ENCODE measurements at regions not wholly inside any gene's neighbourhood (a gene's known extent, or its start where the extent isn't known, plus 50 kb on each side); places are given as distances from the start of the nearest gene placed in this dataset.

DNA sequence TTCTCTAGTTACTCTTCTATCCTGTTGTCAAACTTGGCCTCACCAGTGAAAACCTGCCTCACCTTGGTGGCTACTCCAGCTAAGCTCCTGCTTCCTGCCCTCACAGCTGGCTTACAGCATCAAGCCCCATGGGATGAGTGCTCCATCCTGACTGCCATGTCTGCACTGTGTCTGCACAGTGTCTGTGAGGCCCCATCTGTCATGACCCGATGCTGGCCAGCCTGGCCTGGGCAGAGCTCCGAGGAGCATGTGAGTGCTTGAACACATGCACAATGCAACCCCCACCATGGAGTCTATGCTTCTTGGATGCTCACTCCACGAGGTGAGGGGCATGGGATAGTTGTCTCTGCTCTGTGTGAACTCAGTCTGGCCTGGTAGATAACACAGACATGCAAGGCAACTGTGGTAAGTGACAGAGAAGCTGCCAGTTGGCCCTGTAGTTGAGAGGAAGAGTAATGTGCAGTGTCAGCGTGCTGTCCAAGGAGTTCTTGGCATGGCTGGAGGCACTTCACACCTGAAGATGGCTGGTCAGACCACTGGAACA, 207.1 kb upstream of the ZNF32 start:
- no peaks in the 10 kb centered on the region for H3K36me3 ChIP-seq (ENCODE audit: control insufficient read depth, insufficient read depth, low read length)

DNA sequence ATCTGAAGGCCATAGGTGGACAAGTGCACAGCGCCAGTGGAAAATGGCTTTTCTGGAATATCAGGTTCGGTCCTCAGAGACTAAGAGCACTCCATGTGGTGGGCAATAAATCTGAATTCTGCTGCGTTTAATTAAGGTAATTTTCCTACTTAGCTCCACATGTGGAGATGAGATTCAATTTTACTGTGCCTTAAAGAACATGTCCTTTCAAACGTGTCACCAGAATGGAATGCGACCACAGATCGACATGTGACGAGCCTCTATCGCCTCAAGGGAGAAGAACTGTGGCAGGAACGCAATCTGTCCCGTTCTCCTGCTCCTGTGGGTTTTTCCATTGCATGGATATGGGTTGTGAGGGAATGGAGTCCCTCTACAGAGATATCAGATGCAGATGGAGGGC, 205.3 kb upstream of the ZNF32 start:
- no peaks in the 10 kb centered on the region for H3K9me3 ChIP-seq (ENCODE audit: control insufficient read depth, insufficient read depth, low read length)
- no peaks in the 10 kb centered on the region for H3K27me3 ChIP-seq (ENCODE audit: control insufficient read depth, insufficient read depth, low read length)
- no peaks in the 10 kb centered on the region for H3K36me3 ChIP-seq (ENCODE audit: control insufficient read depth, insufficient read depth, low read length)
- no peak overlapping the region for H3K9ac ChIP-seq (ENCODE audit: low read depth, low read length)
- H3K4me1 ChIP-seq (ENCODE audit: control insufficient read depth, insufficient read depth, low read length), result no peaks in the 10 kb centered on the region
- H3K4me3 ChIP-seq (ENCODE audit: low read depth, low read length), result no peak overlapping the region

More for the DNA sequence above, 207.1 kb upstream of the ZNF32 start:
- H3K27me3 ChIP-seq (ENCODE audit: control insufficient read depth, insufficient read depth, low read length), result no peaks in the 10 kb centered on the region
- H3K4me1 ChIP-seq (ENCODE audit: control insufficient read depth, insufficient read depth, low read length), result no peaks in the 10 kb centered on the region
- no peak overlapping the region for H3K9ac ChIP-seq (ENCODE audit: low read depth, low read length)
- no peaks in the 10 kb centered on the region for H3K9me3 ChIP-seq (ENCODE audit: control insufficient read depth, insufficient read depth, low read length)
- no peak overlapping the region for H3K4me3 ChIP-seq (ENCODE audit: low read depth, low read length)

DNA sequence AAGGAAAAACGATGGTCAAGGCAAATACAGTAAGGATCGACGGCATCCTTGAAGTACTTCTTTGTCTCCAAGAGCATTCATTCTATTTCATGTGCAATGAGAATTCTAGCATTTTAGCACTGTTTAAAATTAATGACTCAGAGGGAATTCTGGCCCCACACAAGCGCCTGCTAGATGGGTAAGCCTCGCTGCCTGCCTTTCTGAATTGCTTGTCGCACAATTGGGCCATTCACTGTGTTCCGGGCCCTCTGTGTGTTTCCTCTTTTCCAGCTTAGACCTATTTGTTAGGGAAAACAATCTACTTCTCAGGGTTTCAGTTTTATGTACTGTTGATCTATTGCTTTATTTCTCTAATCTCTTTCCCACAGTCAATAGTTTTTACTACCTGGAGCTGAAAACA, 204.7 kb upstream of the ZNF32 start:
- Histone ChIP-seq H3K9me3 (ENCODE audit: control insufficient read depth, insufficient read depth, low read length) (no peaks in the 10 kb centered on the region), H3K4me1 (ENCODE audit: control insufficient read depth, insufficient read depth, low read length) (no peaks in the 10 kb centered on the region), H3K36me3 (ENCODE audit: control insufficient read depth, insufficient read depth, low read length) (no peaks in the 10 kb centered on the region), H3K27me3 (ENCODE audit: control insufficient read depth, insufficient read depth, low read length) (no peaks in the 10 kb centered on the region), H3K4me3 (ENCODE audit: low read depth, low read length) (no peak overlapping the region), H3K9ac (ENCODE audit: low read depth, low read length) (no peak overlapping the region)

DNA sequence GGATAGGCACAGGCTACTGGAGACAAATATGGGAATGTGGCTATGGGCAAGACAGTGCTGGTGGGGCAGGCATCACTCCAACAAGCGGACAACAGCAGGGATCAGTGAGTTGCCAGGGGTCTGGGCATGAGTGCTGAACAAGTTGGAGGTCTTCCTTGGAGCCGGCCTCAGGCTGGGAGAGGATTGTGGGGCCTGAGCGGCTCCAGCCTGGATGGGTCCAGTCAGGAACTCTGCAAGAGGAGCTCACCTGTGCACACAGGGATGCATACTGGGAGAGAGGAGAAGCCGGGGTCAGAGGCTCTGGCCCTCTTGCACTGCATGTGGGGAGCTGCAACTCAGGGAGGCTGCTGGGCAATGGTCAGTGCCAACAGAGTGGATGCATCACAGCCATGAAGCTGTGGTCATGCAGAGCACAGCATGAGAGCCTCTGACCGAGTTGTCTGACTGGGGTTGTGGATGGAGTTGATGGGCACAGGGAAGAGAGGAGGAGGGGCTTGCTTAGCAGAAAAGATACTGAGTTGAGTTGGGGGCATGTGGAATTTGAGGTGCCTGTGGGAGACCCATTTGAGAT, 204.0 kb upstream of the ZNF32 start:
- H3K9me3 ChIP-seq (ENCODE audit: control insufficient read depth, insufficient read depth, low read length), result no peaks in the 10 kb centered on the region
- no peaks in the 10 kb centered on the region for H3K36me3 ChIP-seq (ENCODE audit: control insufficient read depth, insufficient read depth, low read length)
- H3K4me3 ChIP-seq (ENCODE audit: low read depth, low read length), result no peak overlapping the region
- no peaks in the 10 kb centered on the region for H3K4me1 ChIP-seq (ENCODE audit: control insufficient read depth, insufficient read depth, low read length)
- no peak overlapping the region for H3K9ac ChIP-seq (ENCODE audit: low read depth, low read length)
- H3K27me3 ChIP-seq (ENCODE audit: control insufficient read depth, insufficient read depth, low read length), result no peaks in the 10 kb centered on the region

- Histone ChIP-seq H3K4me1 (ENCODE audit: control insufficient read depth, insufficient read depth, low read length) (no peaks in the 10 kb centered on the region), H3K27me3 (ENCODE audit: control insufficient read depth, insufficient read depth, low read length) (no peaks in the 10 kb centered on the region), H3K9ac (ENCODE audit: low read depth, low read length) (no peak overlapping the region), H3K9me3 (ENCODE audit: control insufficient read depth, insufficient read depth, low read length) (no peaks in the 10 kb centered on the region), H3K36me3 (ENCODE audit: control insufficient read depth, insufficient read depth, low read length) (no peaks in the 10 kb centered on the region), H3K4me3 (ENCODE audit: low read depth, low read length) (no peak overlapping the region)
These were observed 203.5 kb upstream of the ZNF32 start for GRCh38 chr10:43852149-43852548.

DNA sequence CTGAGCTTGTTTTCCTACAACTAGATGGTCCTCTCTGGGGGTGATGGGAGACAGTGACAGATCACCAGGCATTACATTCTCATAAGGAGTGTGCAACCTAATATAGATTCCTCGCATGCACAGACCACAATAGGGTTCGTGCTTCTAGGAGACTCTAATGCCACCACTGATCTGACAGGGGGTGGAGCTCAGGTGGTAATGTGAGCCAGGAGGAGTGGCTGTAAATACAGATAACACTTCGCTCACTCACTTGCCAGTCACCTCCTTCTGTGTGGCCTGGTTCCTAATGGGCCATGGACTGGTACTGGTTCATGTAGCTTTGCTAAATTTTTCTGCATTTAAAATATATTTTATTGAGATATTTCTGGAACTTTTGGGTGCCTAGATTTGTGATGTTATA, 202.3 kb upstream of the ZNF32 start:
- no peaks in the 10 kb centered on the region for H3K36me3 ChIP-seq (ENCODE audit: control insufficient read depth, insufficient read depth, low read length)
- no peaks in the 10 kb centered on the region for H3K9me3 ChIP-seq (ENCODE audit: control insufficient read depth, insufficient read depth, low read length)
- no peak overlapping the region for H3K9ac ChIP-seq (ENCODE audit: low read depth, low read length)
- H3K27me3 ChIP-seq (ENCODE audit: control insufficient read depth, insufficient read depth, low read length), result no peaks in the 10 kb centered on the region
- H3K4me3 ChIP-seq (ENCODE audit: low read depth, low read length), result no peak overlapping the region
- no peaks in the 10 kb centered on the region for H3K4me1 ChIP-seq (ENCODE audit: control insufficient read depth, insufficient read depth, low read length)

GRCh38 chr10:43849551-43849950, 200.9 kb upstream of the ZNF32 start:
- H3K4me1 ChIP-seq (ENCODE audit: control insufficient read depth, insufficient read depth, low read length), result no peaks in the 10 kb centered on the region
- no peak overlapping the region for H3K9ac ChIP-seq (ENCODE audit: low read depth, low read length)
- H3K4me3 ChIP-seq (ENCODE audit: low read depth, low read length), result no peak overlapping the region
- H3K27me3 ChIP-seq (ENCODE audit: control insufficient read depth, insufficient read depth, low read length), result no peaks in the 10 kb centered on the region
- H3K9me3 ChIP-seq (ENCODE audit: control insufficient read depth, insufficient read depth, low read length), result no peaks in the 10 kb centered on the region
- no peaks in the 10 kb centered on the region for H3K36me3 ChIP-seq (ENCODE audit: control insufficient read depth, insufficient read depth, low read length)

- H3K4me3 ChIP-seq (ENCODE audit: low read depth, low read length), result no peak overlapping the region
- peaks cover 2% of the 10 kb centered on the region for H3K4me1 ChIP-seq (ENCODE audit: control insufficient read depth, insufficient read depth, low read length)
- H3K9ac ChIP-seq (ENCODE audit: low read depth, low read length), result no peak overlapping the region
- no peaks in the 10 kb centered on the region for H3K27me3 ChIP-seq (ENCODE audit: control insufficient read depth, insufficient read depth, low read length)
- H3K36me3 ChIP-seq (ENCODE audit: control insufficient read depth, insufficient read depth, low read length), result no peaks in the 10 kb centered on the region
- no peaks in the 10 kb centered on the region for H3K9me3 ChIP-seq (ENCODE audit: control insufficient read depth, insufficient read depth, low read length)
These were observed 198.3 kb upstream of the ZNF32 start for GRCh38 chr10:43846968-43847367.

- H3K36me3 ChIP-seq (ENCODE audit: control insufficient read depth, insufficient read depth, low read length), result no peaks in the 10 kb centered on the region
- no peak overlapping the region for H3K4me3 ChIP-seq (ENCODE audit: low read depth, low read length)
- H3K4me1 ChIP-seq (ENCODE audit: control insufficient read depth, insufficient read depth, low read length), result peaks cover 2% of the 10 kb centered on the region
- H3K27me3 ChIP-seq (ENCODE audit: control insufficient read depth, insufficient read depth, low read length), result no peaks in the 10 kb centered on the region
- H3K9ac ChIP-seq (ENCODE audit: low read depth, low read length), result no peak overlapping the region
- H3K9me3 ChIP-seq (ENCODE audit: control insufficient read depth, insufficient read depth, low read length), result no peaks in the 10 kb centered on the region
These were observed 197.6 kb upstream of the ZNF32 start for GRCh38 chr10:43846187-43846680.

DNA sequence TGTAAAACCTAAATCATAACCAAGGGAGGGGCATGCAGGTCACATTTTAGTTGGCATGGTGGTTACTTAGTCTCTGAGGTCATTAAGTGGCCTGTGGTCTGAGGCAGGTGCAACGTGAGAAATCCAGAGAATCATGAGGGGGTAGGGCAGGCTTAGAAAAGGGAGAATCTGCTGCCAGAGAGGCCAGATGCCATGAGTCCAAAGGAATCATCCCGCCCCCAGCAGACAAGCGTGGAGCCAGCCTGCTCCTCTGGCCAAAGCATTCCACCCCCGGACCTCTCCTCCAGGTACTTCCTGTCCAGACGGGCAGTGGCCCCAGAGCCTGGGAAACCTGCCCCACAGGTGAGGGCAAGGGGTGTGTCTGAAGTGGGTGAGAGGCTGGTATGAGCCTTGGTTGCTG, 196.4 kb upstream of the ZNF32 start:
- Histone ChIP-seq H3K4me1 (ENCODE audit: control insufficient read depth, insufficient read depth, low read length) (peaks cover 2% of the 10 kb centered on the region), H3K9me3 (ENCODE audit: control insufficient read depth, insufficient read depth, low read length) (no peaks in the 10 kb centered on the region), H3K36me3 (ENCODE audit: control insufficient read depth, insufficient read depth, low read length) (no peaks in the 10 kb centered on the region), H3K9ac (ENCODE audit: low read depth, low read length) (no peak overlapping the region), H3K27me3 (ENCODE audit: control insufficient read depth, insufficient read depth, low read length) (no peaks in the 10 kb centered on the region), H3K4me3 (ENCODE audit: low read depth, low read length) (no peak overlapping the region)

DNA sequence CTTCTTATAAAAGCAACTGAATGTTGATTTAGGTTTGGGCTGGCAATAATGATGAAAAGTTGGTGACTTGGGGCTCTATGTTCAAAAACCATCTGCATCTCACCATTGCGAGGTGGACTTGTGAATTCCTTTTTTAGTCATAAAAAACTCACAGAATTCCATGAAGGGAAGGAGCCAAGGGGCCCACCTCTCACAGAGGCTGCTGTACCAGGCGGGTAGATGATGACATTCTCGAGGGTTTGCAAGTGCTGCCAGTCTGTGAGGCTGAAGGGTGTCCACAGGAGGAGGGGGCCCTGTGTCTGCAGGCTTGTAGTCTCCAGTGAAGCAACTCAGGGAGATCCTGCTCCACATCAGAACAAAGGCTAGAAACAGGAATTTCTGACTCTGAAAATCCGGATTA, 195.5 kb upstream of the ZNF32 start:
- H3K36me3 ChIP-seq (ENCODE audit: control insufficient read depth, insufficient read depth, low read length), result no peaks in the 10 kb centered on the region
- no peaks in the 10 kb centered on the region for H3K27me3 ChIP-seq (ENCODE audit: control insufficient read depth, insufficient read depth, low read length)
- H3K9me3 ChIP-seq (ENCODE audit: control insufficient read depth, insufficient read depth, low read length), result no peaks in the 10 kb centered on the region
- peaks cover 2% of the 10 kb centered on the region for H3K4me1 ChIP-seq (ENCODE audit: control insufficient read depth, insufficient read depth, low read length)
- no peak overlapping the region for H3K9ac ChIP-seq (ENCODE audit: low read depth, low read length)
- H3K4me3 ChIP-seq (ENCODE audit: low read depth, low read length), result no peak overlapping the region

DNA sequence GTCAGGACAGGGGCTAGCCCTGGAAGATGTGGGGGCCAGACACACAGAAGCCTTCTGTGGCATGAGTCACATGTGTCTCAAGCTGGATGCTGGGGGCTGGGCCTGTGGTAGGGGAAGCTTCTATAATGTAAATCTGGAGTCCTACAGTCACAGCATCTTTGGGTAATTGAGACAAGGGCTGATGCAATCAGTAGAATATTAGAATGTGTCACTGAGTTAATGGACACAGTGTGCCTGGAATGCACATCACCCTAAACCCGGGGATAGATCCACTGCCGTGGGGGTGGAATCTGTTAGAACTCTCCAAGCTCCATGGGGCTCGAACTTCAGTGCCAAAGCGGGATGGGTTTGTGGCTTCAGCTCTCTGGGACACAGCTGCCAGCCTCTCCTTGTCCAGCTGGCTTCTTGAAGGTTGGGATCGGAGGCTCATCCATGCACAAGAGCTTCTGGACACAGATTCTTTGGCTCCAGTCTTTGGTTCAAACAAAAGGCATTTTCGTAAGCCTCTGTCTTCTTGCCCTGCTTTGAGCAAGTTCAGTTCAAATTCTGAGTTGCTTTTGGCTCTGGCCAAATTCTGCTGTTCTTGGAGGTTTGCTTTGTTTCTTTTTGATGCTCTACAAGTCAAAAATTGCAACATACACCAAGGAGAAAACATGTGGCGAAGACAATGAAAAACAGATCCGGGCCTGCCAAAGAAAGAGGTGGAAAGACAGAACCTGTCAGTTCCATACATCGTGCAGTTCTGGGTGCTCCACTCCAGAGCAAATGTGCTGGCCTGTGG, 194.8 kb upstream of the ZNF32 start:
- Histone ChIP-seq H3K9ac (ENCODE audit: low read depth, low read length) (no peak overlapping the region), H3K9me3 (ENCODE audit: control insufficient read depth, insufficient read depth, low read length) (no peaks in the 10 kb centered on the region), H3K4me1 (ENCODE audit: control insufficient read depth, insufficient read depth, low read length) (peaks cover 2% of the 10 kb centered on the region), H3K27me3 (ENCODE audit: control insufficient read depth, insufficient read depth, low read length) (no peaks in the 10 kb centered on the region), H3K36me3 (ENCODE audit: control insufficient read depth, insufficient read depth, low read length) (no peaks in the 10 kb centered on the region), H3K4me3 (ENCODE audit: low read depth, low read length) (no peak overlapping the region)

Measured in iPS-15b (cell line).